H1 (cell line): ENCODE measurements at regions not wholly inside any gene's neighbourhood (a gene's known extent, or its start where the extent isn't known, plus 50 kb on each side); places are given as distances from the start of the nearest gene placed in this dataset.

Experiments
- CTCF ChIA-PET: fragments of 300-600 bp; sonication (Branson Sonifier 250); formaldehyde crosslinking; loops from one replicate; lab custom pipeline; 2021; ENCODE audit not compliant: partially characterized antibody; lab: Charles Lee
- POLR2A ChIA-PET: fragments of 300-600 bp; sonication (Branson Sonifier 250); formaldehyde crosslinking; loops from one replicate; lab custom pipeline; 2021; ENCODE audit warnings: inconsistent platforms; ENCODE audit not compliant: partially characterized antibody; lab: Charles Lee
- DNase-seq, 2 experiments: peaks; one replicate each; pipeline versions ENCODE4 v3.0.0 to v3.0.0-alpha.2; 2010 to 2022; ENCODE audit warnings: low spot score in 2 of 2, low read depth in 1 of 2, mixed read lengths in 1 of 2
- FAIRE-seq: peaks from 2 replicates; lab custom pipeline; 2011; peaks lifted over from hg19 to GRCh38; lab: Jason Lieb, UNC
- H2AFZ ChIP-seq: 2 replicates; pipeline ENCODE4 v1.8.1; 2012; ENCODE audit warnings: low read length, inconsistent platforms
- H2AK5ac ChIP-seq: 2 replicates; pipeline ENCODE4 v1.6.1; 2013; ENCODE audit warnings: low read depth, low read length
- H2BK120ac ChIP-seq: replicated peaks from 2 replicates; pipeline ENCODE3; 2013; ENCODE audit warnings: low read depth, low read length, inconsistent platforms
- H2BK12ac ChIP-seq: 2 replicates; pipeline ENCODE4 v1.6.1; 2013; ENCODE audit warnings: low read depth, low read length
- H2BK15ac ChIP-seq: 2 replicates; pipeline ENCODE4 v1.6.1; 2013; ENCODE audit warnings: low read length
- H2BK20ac ChIP-seq: 2 replicates; pipeline ENCODE4 v1.6.1; 2013; ENCODE audit warnings: low read length
- H2BK5ac ChIP-seq: 2 replicates; pipeline ENCODE4 v1.6.1; 2013; ENCODE audit warnings: low read depth, low read length
- H3K14ac ChIP-seq: 2 replicates; pipeline ENCODE4 v1.6.1; 2013; ENCODE audit warnings: inconsistent platforms; ENCODE audit not compliant: insufficient read length
- H3K18ac ChIP-seq: 2 replicates; pipeline ENCODE4 v1.6.1; 2013; ENCODE audit warnings: low read length; ENCODE audit errors: extremely low read depth
- H3K23ac ChIP-seq: 2 replicates; pipeline ENCODE4 v1.6.1; 2013; ENCODE audit warnings: inconsistent platforms; ENCODE audit not compliant: insufficient read length
- H3K23me2 ChIP-seq: 2 replicates; pipeline ENCODE4 v1.6.1; 2013; ENCODE audit warnings: low read depth, low read length
- H3K27ac ChIP-seq: 2 replicates; pipeline ENCODE4 v1.6.1; 2011; ENCODE audit warnings: low read depth, low read length, inconsistent platforms
- H3K27me3 ChIP-seq, 4 experiments: replicated peaks in 1 of 4; 1 replicate in 1 of 4; 2 replicates in 3 of 4; pipeline versions ENCODE4 v1.6.1 to v1.8.1; 2011 to 2013; ENCODE audit warnings: low read length in 3 of 4, mild to moderate bottlenecking in 3 of 4, inconsistent platforms in 2 of 4, mixed read lengths in 2 of 4, moderate library complexity in 1 of 4; ENCODE audit not compliant: control insufficient read depth in 3 of 4, insufficient read depth in 3 of 4; ENCODE audit errors: extremely low read depth in 1 of 4
- H3K36me3 ChIP-seq, 4 experiments: 2 replicates each; pipeline versions ENCODE4 v1.6.1 to v1.8.1; 2011 to 2013; ENCODE audit warnings: mild to moderate bottlenecking in 4 of 4, low read length in 3 of 4, moderate library complexity in 2 of 4, control low read depth in 1 of 4, inconsistent platforms in 1 of 4; ENCODE audit not compliant: insufficient read depth in 4 of 4, control insufficient read depth in 2 of 4
- H3K4ac ChIP-seq: replicated peaks from 2 replicates; pipeline ENCODE3; 2013; ENCODE audit warnings: low read length, low read depth, mixed read lengths, inconsistent platforms; ENCODE audit not compliant: insufficient read length
- H3K4me1 ChIP-seq, 4 experiments: replicated peaks in 1 of 4; 1 replicate in 1 of 4; 2 replicates in 3 of 4; pipeline versions ENCODE4 v1.6.1 to v1.8.1; 2011 to 2013; ENCODE audit warnings: low read length in 3 of 4, inconsistent platforms in 2 of 4, mixed read lengths in 1 of 4; ENCODE audit not compliant: insufficient read depth in 4 of 4, control insufficient read depth in 3 of 4
- H3K4me2 ChIP-seq, 2 experiments: 2 replicates each; pipeline versions ENCODE4 v1.6.1 to v1.8.1; 2011 to 2013; ENCODE audit warnings: low read depth in 2 of 2, low read length in 2 of 2, control low read depth in 1 of 2, inconsistent platforms in 1 of 2, mild to moderate bottlenecking in 1 of 2; ENCODE audit not compliant: insufficient read depth in 1 of 2
- H3K4me3 ChIP-seq, 4 experiments: fragments of 200-600, 300-600 bp in 1 of 4; sonication (generic), shearing (Covaris generic), sonication (Bioruptor Twin) in 1 of 4; 2 replicates each; pipeline versions ENCODE4 v1.5.1 to v1.8.1; 2011 to 2016; ENCODE audit warnings: low read length in 4 of 4, low read depth in 3 of 4, control low read depth in 2 of 4, inconsistent platforms in 2 of 4, mild to moderate bottlenecking in 2 of 4, mixed read lengths in 1 of 4, moderate library complexity in 1 of 4; ENCODE audit not compliant: insufficient read depth in 2 of 4; ENCODE audit errors: extremely low read depth in 1 of 4
- H3K56ac ChIP-seq: replicated peaks from 2 replicates; pipeline ENCODE3; 2013; ENCODE audit warnings: low read depth, mild to moderate bottlenecking, mixed read lengths, low read length, inconsistent platforms; ENCODE audit not compliant: insufficient read length
- H3K79me1 ChIP-seq: 2 replicates; pipeline ENCODE4 v1.6.1; 2013; ENCODE audit warnings: low read depth, low read length, control low read depth
- H3K79me2 ChIP-seq, 2 experiments: 2 replicates each; pipeline versions ENCODE4 v1.6.1 to v1.8.1; 2012 to 2013; ENCODE audit warnings: low read length in 2 of 2, mild to moderate bottlenecking in 2 of 2, inconsistent platforms in 1 of 2; ENCODE audit not compliant: insufficient read depth in 2 of 2, control insufficient read depth in 1 of 2
- H3K9ac ChIP-seq, 4 experiments: replicated peaks in 1 of 4; 1 replicate in 1 of 4; 2 replicates in 3 of 4; pipeline versions ENCODE4 v1.6.1 to v1.8.1; 2011 to 2013; ENCODE audit warnings: low read depth in 3 of 4, low read length in 3 of 4, control low read depth in 2 of 4, mild to moderate bottlenecking in 2 of 4, moderate library complexity in 2 of 4, inconsistent platforms in 1 of 4; ENCODE audit errors: extremely low read depth in 1 of 4
- H3K9me3 ChIP-seq, 2 experiments: 2 replicates each; pipeline versions ENCODE4 v1.6.1 to v1.8.1; 2012 to 2013; ENCODE audit warnings: mild to moderate bottlenecking in 2 of 2, moderate library complexity in 2 of 2, control low read depth in 1 of 2, inconsistent platforms in 1 of 2, low read depth in 1 of 2, low read length in 1 of 2, mixed read lengths in 1 of 2; ENCODE audit not compliant: insufficient read depth in 2 of 2
- H4K20me1 ChIP-seq, 2 experiments: replicated peaks in 1 of 2; 2 replicates each; pipeline versions ENCODE3 to v1.8.1; 2011 to 2013; ENCODE audit warnings: inconsistent platforms in 2 of 2, low read length in 2 of 2, mild to moderate bottlenecking in 1 of 2; ENCODE audit not compliant: insufficient read depth in 2 of 2, control insufficient read depth in 1 of 2
- H4K5ac ChIP-seq: 2 replicates; pipeline ENCODE4 v1.6.1; 2013; ENCODE audit warnings: low read length, low read depth, mixed read lengths, inconsistent platforms; ENCODE audit not compliant: insufficient read length
- H4K8ac ChIP-seq: 2 replicates; pipeline ENCODE4 v1.8.0; 2013; ENCODE audit warnings: mild to moderate bottlenecking, moderate library complexity, low read length, inconsistent platforms; ENCODE audit not compliant: insufficient read depth; ENCODE audit errors: extremely low read depth
- H4K91ac ChIP-seq: replicated peaks from 2 replicates; pipeline ENCODE3; 2013; ENCODE audit warnings: low read length, mixed read lengths, inconsistent platforms; ENCODE audit not compliant: insufficient read length
- CHD1 ChIP-seq: IDR thresholded peaks from 2 replicates; pipeline ENCODE4 v1.6.1; 2012; ENCODE audit warnings: low read depth, low read length, improper control_type of control experiment
- EP300 ChIP-seq, 2 experiments: IDR thresholded peaks; 1 replicate in 1 of 2; 2 replicates in 1 of 2; pipeline ENCODE4 v1.6.1; 2011 to 2012; ENCODE audit warnings: low read depth in 2 of 2, low read length in 2 of 2, mild to moderate bottlenecking in 2 of 2, borderline replicate concordance in 1 of 2, inconsistent platforms in 1 of 2, moderate library complexity in 1 of 2
- RAD21 ChIP-seq, 2 experiments: IDR thresholded peaks in 1 of 2; conservative IDR thresholded peaks in 1 of 2; 2 replicates each; pipeline ENCODE4 v1.6.1; 2011; ENCODE audit warnings: low read depth in 2 of 2, low read length in 2 of 2, improper control_type of control experiment in 1 of 2, inconsistent platforms in 1 of 2, mild to moderate bottlenecking in 1 of 2, moderate library complexity in 1 of 2
- SIN3A ChIP-seq, 2 experiments: IDR thresholded peaks in 1 of 2; conservative IDR thresholded peaks in 1 of 2; 2 replicates each; pipeline ENCODE4 v1.6.1; 2011 to 2012; ENCODE audit warnings: low read length in 2 of 2, improper control_type of control experiment in 1 of 2, low read depth in 1 of 2, mild to moderate bottlenecking in 1 of 2
- TBP ChIP-seq: IDR thresholded peaks from 2 replicates; pipeline ENCODE4 v1.6.1; 2011; ENCODE audit warnings: low read depth, low read length, improper control_type of control experiment
- TCF12 ChIP-seq: IDR thresholded peaks from 2 replicates; pipeline ENCODE4 v1.6.1; 2011; ENCODE audit warnings: low read depth, mild to moderate bottlenecking, low read length
- WGBS, 2 experiments: shearing (Covaris generic) in 1 of 2; methylation state at CpG; one replicate each; pipeline versions ENCODE4 v1.1.6 to v1.1.7; 2013 to 2015; ENCODE audit warnings: low lambda C conversion rate in 2 of 2, mixed read lengths in 2 of 2, inconsistent platforms in 1 of 2, low coverage in 1 of 2, missing lambda C conversion rate in 1 of 2; ENCODE audit not compliant: insufficient replicate concordance in 2 of 2, insufficient coverage in 1 of 2, insufficient read length in 1 of 2; ENCODE audit errors: extremely low coverage in 1 of 2, missing lambda C conversion rate in 1 of 2; 5-methylcytosine and 5-hydroxymethylcytosine counted together

GRCh38 chr7:89776980-89777379 is 377.3 kb upstream of the STEAP1 start:
- H2BK5ac ChIP-seq = no peak overlapping the region
- no peak overlapping the region for H3K14ac ChIP-seq
- H4K8ac ChIP-seq = no peak overlapping the region
- no peak for DNase-seq
- H3K4me1 ChIP-seq = no peaks in the 10 kb centered on the region
- TF ChIP-seq RAD21 (IDR thresholded peaks at IDR 0.05 in 1 of 2, conservative IDR thresholded peaks at IDR 0.05 in 1 of 2; ENCODE audit: low read depth in 2 of 2, low read length in 2 of 2) (no peak), EP300 (IDR thresholded peaks at IDR 0.05; ENCODE audit: borderline replicate concordance in 1 of 2, low read depth in 2 of 2, low read length in 2 of 2) (no peak), TBP (no peak), CHD1 (no peak), SIN3A (conservative IDR thresholded peaks at IDR 0.05 in 1 of 2, IDR thresholded peaks at IDR 0.05 in 1 of 2; ENCODE audit: low read depth in 1 of 2, low read length in 2 of 2) (no peak), TCF12 (no peak)
- TF ChIP-seq, all 59 proteins: peak for 0
- WGBS, 2 experiments = 94% methylated on average over 2 of the region's 2 CpGs; no CpG with 5 or more reads in 1 of the 2 experiments
- CTCF ChIA-PET = no interaction called here
- Histone ChIP-seq H4K5ac (no peak overlapping the region), H2AFZ (no peak overlapping the region), H3K4ac (no peak overlapping the region), H3K79me1 (no peaks in the 10 kb centered on the region), H3K4me2 (no peak overlapping the region), H4K91ac (no peak overlapping the region), H2BK20ac (no peak overlapping the region), H2BK12ac (no peak overlapping the region), H3K79me2 (no peaks in the 10 kb centered on the region), H3K56ac (no peak overlapping the region), H3K27ac (no peak overlapping the region), H3K4me3 (no peak overlapping the region), H3K23me2 (no peaks in the 10 kb centered on the region), H3K9ac (no peak overlapping the region), H3K36me3 (no peaks in the 10 kb centered on the region), H3K18ac (no peak overlapping the region), H3K9me3 (no peaks in the 10 kb centered on the region), H2BK120ac (no peak overlapping the region), H3K27me3 (no peaks in the 10 kb centered on the region), H3K23ac (no peak overlapping the region), H4K20me1 (no peaks in the 10 kb centered on the region), H2BK15ac (no peak overlapping the region), H2AK5ac (no peak overlapping the region)
- POLR2A ChIA-PET = no interaction called here
- peak; percentile 19 for FAIRE-seq
